Stimulated activated CD4-positive, alpha-beta T cell treated with anti-CD3 and anti-CD28 coated beads, Interleukin-1b, Interleukin-23, amount 100 ng/mL, for 48 hours (primary cell): ENCODE measurements at regions not wholly inside any gene's neighbourhood (a gene's known extent, or its start where the extent isn't known, plus 50 kb on each side); places are given as distances from the start of the nearest gene placed in this dataset.
"Not testable (repeated sequence)": the region's sequence is repeated elsewhere in the genome, so short reads cannot be mapped to it uniquely, and the experiment has no call there.

Source experiments
- DNase-seq: peaks from one replicate; pipeline ENCODE4 v3.0.0-alpha.2; 2020

- peak; percentile 15 for DNase-seq
Observed at GRCh38 chr10:27344568-27345454, 104.2 kb upstream of the ACBD5 start.

DNA sequence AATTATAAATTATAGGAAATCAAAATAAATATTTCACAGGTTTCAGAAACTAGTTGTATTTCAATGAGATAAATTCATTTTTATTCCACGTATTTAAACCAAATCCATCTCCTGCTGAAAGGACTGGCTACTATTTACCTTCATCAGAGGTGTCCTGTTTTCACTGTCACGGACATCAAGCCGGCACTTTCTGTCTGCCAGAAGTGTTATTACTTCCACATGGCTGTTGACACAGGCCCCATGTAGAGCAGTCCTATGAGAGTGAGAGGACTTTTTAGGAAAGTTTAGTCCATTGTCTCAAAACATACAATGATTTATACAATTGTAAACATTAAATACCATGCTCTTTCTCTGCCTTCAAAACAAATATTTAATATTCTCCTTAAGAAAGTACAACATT, 100.4 kb upstream of the ACBD5 start:
- DNase-seq, result no peak

DNA sequence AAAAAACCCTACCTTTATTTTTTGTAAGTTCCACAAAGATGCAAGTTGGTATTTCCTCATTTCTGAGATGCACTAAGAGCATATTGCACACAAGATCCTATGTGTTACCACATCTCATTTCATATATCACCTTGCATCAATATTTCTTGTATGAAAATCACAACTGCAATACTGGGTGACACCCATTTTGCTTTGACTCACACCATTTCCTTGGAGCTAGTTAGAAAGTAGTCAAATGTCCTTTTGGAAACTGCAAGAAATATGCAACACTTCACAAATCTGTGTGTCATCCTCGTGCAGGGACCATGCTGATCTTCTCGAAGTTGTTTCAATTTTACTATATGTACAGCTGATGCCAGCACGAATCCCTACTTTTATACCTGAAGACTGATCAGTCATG, 94.6 kb upstream of the ACBD5 start:
- not testable (repeated sequence) for DNase-seq

- DNase-seq, result no peak
Observed at GRCh38 chr10:27330074-27330473, 89.5 kb upstream of the ACBD5 start.

DNA sequence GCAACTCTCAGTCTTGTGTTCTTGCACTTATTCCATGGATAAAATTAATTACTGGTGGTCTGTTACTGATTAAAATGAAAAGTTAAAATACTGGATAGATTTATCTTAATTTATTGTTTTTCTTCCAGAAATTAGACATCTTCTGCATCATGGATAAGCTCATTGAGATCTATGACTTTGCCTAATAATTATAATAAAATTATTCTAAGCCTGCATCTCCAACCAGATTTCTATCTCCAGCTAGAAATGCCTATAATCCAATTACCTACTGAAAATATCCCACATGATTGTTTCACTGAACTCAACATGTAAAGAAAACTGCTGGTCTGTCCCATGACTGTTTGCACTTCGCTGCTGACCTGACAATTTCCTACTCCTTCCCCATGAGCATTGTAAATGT, 88.3 kb upstream of the ACBD5 start:
- DNase-seq, result no peak

DNA sequence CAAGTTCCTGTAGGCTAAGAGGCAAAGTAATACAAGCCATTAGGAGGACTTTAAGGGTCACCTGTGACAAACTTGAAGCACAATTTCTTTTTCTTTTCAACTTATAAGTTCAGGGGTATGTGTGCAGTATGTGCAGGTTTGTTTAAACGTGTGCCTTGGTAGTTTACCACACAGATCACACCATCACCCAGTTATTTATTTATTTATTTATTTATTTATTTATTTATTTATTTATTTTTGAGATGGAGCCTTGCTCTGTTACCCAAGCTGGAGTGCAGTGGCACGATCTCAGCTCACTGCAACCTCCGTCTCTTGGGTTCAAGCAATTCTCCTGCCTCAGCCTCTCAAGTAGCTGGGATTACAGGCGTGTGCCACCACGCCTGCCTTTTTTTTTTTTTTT, 86.2 kb upstream of the ACBD5 start:
- DNase-seq, result not testable (repeated sequence)

- DNase-seq, result peak; percentile 47
Observed at GRCh38 chr10:27319752-27320431, 79.3 kb upstream of the ACBD5 start.

- not testable (repeated sequence) for DNase-seq
Observed at GRCh38 chr10:27319139-27319538, 78.5 kb upstream of the ACBD5 start.

DNA sequence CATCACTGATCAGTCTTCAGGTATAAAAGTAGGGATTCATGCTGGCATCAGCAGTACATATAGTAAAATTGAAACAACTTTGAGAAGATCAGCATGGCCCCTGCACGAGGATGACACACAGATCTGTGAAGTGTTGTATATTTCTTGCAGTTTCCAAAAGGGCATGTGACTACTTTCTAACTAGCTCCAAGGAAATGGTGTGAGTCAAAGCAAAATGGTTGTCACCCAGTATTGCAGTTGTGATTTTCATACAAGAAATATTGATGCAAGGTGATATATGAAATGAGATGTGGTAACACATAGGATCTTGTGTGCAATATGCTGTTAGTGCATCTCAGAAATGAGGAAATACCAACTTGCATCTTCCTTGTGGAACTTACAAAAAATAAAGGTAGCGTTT, 74.5 kb upstream of the ACBD5 start:
- peak; percentile 45 for DNase-seq

- DNase-seq, result not testable (repeated sequence)
Observed at GRCh38 chr10:27313586-27313985, 73.0 kb upstream of the ACBD5 start.

DNA sequence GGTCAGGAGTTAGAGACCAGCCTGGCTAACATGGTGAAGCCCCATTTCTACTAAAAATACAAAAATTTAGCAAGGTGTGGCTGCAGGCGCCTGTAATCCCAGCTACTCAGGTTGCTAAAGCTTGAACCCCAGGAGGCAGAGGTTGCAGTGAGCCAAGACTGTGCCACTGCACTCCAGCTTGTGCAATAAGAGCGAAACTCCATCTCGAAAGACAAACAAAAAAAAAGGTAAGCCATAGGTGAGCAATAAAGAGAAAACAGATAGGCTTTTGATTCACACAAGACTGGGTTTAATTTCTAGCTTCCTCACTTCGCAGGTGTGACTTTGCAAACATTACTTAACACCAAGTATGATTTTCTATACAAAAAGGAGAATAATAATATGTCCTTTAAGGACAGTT, 72.3 kb upstream of the ACBD5 start:
- no peak for DNase-seq

DNA sequence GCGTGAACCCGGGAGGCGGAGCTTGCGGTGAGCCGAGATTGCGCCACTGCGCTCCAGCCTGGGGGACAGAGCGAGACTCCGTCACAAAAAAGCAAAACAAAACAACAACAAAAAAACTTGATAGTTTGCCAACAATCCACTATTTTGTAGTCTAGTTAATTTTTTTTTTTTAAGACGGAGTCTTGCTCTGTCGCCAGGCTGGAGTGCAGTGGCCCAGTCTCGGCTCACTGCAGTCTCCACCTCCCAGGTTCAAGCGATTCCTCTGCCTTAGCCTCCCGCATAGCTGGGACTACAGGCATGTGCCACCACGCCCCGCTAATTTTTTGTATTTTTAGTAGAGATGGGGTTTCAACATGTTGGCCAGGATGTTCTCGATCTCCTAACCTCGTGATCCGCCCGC, 71.2 kb upstream of the ACBD5 start:
- DNase-seq, result not testable (repeated sequence)

DNA sequence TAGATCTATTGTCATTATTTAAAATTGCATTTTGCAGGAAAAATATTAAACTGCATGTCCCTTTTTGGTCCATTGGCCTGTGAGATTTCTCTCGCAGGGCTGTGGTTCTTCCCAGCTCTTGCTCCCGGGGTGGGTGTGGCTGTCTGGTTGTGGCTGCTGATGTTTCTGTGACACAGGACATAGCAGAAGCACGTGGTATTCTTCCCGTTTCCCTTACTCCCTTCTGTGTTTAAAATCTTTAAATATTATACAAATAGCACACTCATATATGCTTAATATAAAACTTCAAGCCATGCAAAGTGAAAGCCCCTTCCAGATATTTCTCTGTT, 57.9 kb upstream of the ACBD5 start:
- DNase-seq, result not testable (repeated sequence)

- DNase-seq, result no peak
Observed at GRCh38 chr10:27297844-27298521, 57.4 kb upstream of the ACBD5 start.

DNA sequence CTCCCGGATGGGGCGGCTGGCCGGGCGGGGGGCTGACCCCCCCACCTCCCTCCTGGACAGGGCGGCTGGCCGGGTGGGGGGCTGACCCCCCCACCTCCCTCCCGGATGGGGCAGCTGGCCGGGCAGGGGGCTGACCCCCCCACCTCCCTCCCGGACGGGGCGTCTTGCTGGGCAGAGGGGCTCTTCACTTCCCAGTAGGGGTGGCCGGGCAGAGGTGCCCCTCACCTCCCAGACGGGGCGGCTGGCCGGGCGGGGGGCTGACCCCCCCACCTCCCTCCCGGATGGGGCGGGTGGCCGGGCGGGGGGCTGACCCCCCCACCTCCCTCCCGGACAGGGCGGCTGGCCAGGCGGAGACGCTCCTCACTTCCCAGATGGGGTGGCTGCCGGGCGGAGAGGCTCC, 55.7 kb upstream of the ACBD5 start:
- DNase-seq, result not testable (repeated sequence)

- not testable (repeated sequence) for DNase-seq
Observed at GRCh38 chr10:27291253-27291895, 50.8 kb upstream of the ACBD5 start.
